Peyer's patch (tissue), 4 donors: ENCODE measurements at regions not wholly inside any gene's neighbourhood (a gene's known extent, or its start where the extent isn't known, plus 50 kb on each side); places are given as distances from the start of the nearest gene placed in this dataset.

Experiments
- DNase-seq, 3 donors: peaks; one replicate each; pipeline ENCODE4 v3.0.0-alpha.2; 2017 to 2019
- H3K27ac ChIP-seq, 4 donors: fragments of 200-600 bp; sonication (generic); one replicate each; pipeline ENCODE4 v1.5.1; 2016 to 2019
- H3K27me3 ChIP-seq, 2 donors: fragments of 200-600 bp; sonication (generic); one replicate each; pipeline ENCODE4 v1.5.1; 2019
- H3K36me3 ChIP-seq, 3 donors: fragments of 200-600 bp; sonication (generic); one replicate each; pipeline ENCODE4 v1.5.1; 2016 to 2019
- H3K4me1 ChIP-seq, 4 donors: fragments of 200-600 bp; sonication (generic); one replicate each; pipeline ENCODE4 v1.5.1; 2016 to 2019
- H3K4me3 ChIP-seq, 4 donors: fragments of 200-600 bp; sonication (generic); 1 replicate in 3 of 4; 2 replicates in 1 of 4; pipeline ENCODE4 v1.5.1; 2016 to 2019; ENCODE audit warnings: mild to moderate bottlenecking in 1 of 4
- H3K9me3 ChIP-seq, 4 donors: fragments of 200-600 bp; sonication (generic); one replicate each; pipeline ENCODE4 v1.5.1; 2016 to 2019; ENCODE audit warnings: mild to moderate bottlenecking in 1 of 4
- POLR2A ChIP-seq, 2 donors: fragments of 450-650 bp; IDR thresholded peaks; one replicate each; pipeline ENCODE4 v1.5.1; 2017; ENCODE audit warnings: antibody characterized with exemption in 2 of 2, mild to moderate bottlenecking in 2 of 2, moderate library complexity in 2 of 2
- TF ChIP-seq, protein P1 (sequence below), 6 experiments: fragments of 450-650 bp in 4 of 6; fragments of 200-600 bp in 2 of 6; sonication (generic) in 1 of 6; IDR thresholded peaks; one replicate each; pipeline ENCODE4 v1.5.1; 2017 to 2019; ENCODE audit warnings: antibody characterized with exemption in 6 of 6, mild to moderate bottlenecking in 3 of 6, moderate library complexity in 1 of 6

DNA sequence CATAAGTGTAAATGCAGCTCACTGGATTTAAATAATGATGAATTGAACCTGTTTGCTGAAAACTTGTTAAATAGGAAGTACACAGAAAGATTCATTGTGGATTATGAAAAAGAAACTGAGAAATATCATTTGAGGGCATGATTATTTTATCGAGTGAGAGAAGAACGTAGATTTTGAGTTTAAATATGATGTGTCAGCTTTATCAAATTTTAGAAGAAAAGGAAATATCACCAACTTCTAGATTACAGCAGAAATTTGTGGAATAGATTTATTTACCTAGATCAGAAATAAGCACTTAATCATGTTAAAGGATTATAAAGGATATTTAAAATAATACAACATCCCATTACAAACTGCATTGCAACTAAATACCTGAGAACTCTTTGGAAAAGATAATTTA is 315.5 kb downstream of the ZPLD1 start:
- no peak for DNase-seq
- TF ChIP-seq POLR2A (IDR thresholded peaks at IDR 0.05), result no peak
- TF ChIP-seq, protein P1, sequence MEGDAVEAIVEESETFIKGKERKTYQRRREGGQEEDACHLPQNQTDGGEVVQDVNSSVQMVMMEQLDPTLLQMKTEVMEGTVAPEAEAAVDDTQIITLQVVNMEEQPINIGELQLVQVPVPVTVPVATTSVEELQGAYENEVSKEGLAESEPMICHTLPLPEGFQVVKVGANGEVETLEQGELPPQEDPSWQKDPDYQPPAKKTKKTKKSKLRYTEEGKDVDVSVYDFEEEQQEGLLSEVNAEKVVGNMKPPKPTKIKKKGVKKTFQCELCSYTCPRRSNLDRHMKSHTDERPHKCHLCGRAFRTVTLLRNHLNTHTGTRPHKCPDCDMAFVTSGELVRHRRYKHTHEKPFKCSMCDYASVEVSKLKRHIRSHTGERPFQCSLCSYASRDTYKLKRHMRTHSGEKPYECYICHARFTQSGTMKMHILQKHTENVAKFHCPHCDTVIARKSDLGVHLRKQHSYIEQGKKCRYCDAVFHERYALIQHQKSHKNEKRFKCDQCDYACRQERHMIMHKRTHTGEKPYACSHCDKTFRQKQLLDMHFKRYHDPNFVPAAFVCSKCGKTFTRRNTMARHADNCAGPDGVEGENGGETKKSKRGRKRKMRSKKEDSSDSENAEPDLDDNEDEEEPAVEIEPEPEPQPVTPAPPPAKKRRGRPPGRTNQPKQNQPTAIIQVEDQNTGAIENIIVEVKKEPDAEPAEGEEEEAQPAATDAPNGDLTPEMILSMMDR (IDR thresholded peaks at IDR 0.05), result no peak
- H3K36me3 ChIP-seq, result no peaks in the 10 kb centered on the region

DNA sequence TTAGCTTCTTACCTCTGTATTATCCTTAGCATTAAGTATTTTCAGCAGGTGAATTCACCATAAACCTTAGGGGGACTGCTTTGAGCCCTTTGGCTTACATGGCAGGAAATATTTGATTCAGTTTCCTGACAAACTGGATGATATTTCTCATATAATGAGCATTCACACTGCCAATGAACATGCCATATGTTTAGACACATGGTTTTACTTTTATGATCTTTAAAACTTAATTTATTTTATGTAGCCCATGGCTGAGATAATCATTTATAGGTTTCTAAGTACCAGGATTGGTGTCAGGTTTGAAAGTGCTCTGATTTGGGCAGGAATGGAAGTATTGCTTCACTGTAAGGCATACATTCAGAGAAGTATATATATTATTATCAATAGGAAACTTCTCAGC is 319.1 kb downstream of the ZPLD1 start:
- no peak for DNase-seq
- Histone ChIP-seq H3K9me3 (no peaks in the 10 kb centered on the region), H3K4me3 (no peak overlapping the region), H3K27ac (no peak overlapping the region), H3K36me3 (no peaks in the 10 kb centered on the region), H3K4me1 (no peaks in the 10 kb centered on the region), H3K27me3 (no peaks in the 10 kb centered on the region)
- TF ChIP-seq POLR2A (IDR thresholded peaks at IDR 0.05), result no peak
- TF ChIP-seq, protein P1 (IDR thresholded peaks at IDR 0.05), result no peak

More for the DNA sequence above, 315.5 kb downstream of the ZPLD1 start:
- H3K4me3 ChIP-seq, result no peak overlapping the region
- no peaks in the 10 kb centered on the region for H3K4me1 ChIP-seq
- no peaks in the 10 kb centered on the region for H3K9me3 ChIP-seq
- no peaks in the 10 kb centered on the region for H3K27me3 ChIP-seq
- H3K27ac ChIP-seq, result no peak overlapping the region

DNA sequence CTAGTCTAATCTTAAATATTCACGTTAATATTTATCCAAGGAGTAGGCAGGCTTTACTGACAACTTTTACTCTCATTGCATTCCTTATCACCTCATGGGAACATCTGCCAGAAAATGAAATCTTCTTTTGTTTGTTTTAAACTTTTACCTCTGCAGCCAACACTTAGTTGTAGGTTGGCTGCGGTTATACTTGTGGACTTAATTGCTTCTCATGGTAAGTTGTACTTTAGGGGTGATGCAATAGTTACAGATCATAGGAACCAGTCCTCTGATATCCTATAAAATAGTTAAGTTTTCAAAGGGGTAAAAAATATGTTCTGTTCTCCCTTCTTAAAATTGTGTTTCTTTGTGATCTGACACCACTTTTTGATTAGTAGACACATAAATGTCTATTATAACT is 321.9 kb downstream of the ZPLD1 start:
- Histone ChIP-seq H3K27ac (no peak overlapping the region), H3K27me3 (no peaks in the 10 kb centered on the region), H3K9me3 (no peaks in the 10 kb centered on the region), H3K4me1 (no peaks in the 10 kb centered on the region), H3K4me3 (no peak overlapping the region), H3K36me3 (no peaks in the 10 kb centered on the region)
- TF ChIP-seq POLR2A (IDR thresholded peaks at IDR 0.05), result no peak
- DNase-seq, result no peak

DNA sequence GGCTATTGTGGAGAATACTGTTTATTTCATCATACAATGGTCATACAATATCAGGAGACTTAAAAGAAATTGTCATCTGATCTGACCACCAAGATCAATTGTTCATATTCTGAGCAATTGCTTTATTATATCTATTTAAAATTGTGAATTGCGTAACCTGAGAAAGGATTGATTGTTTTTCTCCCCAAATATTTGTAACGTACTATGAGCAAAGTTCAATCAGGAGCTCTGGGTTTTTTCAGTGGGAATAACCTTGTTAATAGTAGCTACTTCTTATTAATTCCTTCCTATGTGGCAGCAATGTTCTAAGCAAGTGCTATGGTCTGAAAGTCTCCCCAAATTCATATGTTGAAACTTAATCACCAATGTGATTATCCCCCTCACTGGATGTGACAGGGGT is 323.1 kb downstream of the ZPLD1 start:
- H3K9me3 ChIP-seq, result no peaks in the 10 kb centered on the region
- H3K27ac ChIP-seq, result no peak overlapping the region
- no peak overlapping the region for H3K4me3 ChIP-seq
- no peaks in the 10 kb centered on the region for H3K27me3 ChIP-seq
- TF ChIP-seq POLR2A (IDR thresholded peaks at IDR 0.05), result no peak
- TF ChIP-seq, protein P1 (IDR thresholded peaks at IDR 0.05), result no peak
- no peaks in the 10 kb centered on the region for H3K36me3 ChIP-seq
- no peak for DNase-seq
- H3K4me1 ChIP-seq, result no peaks in the 10 kb centered on the region

DNA sequence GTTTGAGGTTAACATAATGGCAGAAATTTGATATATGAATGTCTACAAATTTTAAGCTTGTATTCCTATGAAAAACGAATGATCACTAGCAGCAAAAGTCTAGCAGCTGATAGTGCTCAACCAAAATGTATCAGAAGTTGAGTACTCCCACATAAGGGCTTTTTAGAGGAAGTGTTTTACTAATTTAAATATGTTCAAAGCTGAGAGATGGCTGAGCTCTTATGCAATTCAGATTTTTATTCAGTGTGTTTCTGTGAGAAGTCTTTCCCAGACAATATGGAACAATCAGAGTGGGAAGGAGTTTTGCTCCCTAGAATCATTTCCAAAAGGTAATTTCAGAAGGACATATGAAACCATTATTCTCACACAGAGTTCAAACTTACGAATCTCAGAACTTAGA is 327.0 kb downstream of the ZPLD1 start:
- TF ChIP-seq, protein P1 (IDR thresholded peaks at IDR 0.05), result no peak
- TF ChIP-seq POLR2A (IDR thresholded peaks at IDR 0.05), result no peak
- Histone ChIP-seq H3K4me3 (no peak overlapping the region), H3K27ac (no peak overlapping the region), H3K9me3 (no peaks in the 10 kb centered on the region), H3K4me1 (no peaks in the 10 kb centered on the region), H3K27me3 (no peaks in the 10 kb centered on the region), H3K36me3 (no peaks in the 10 kb centered on the region)
- no peak for DNase-seq

DNA sequence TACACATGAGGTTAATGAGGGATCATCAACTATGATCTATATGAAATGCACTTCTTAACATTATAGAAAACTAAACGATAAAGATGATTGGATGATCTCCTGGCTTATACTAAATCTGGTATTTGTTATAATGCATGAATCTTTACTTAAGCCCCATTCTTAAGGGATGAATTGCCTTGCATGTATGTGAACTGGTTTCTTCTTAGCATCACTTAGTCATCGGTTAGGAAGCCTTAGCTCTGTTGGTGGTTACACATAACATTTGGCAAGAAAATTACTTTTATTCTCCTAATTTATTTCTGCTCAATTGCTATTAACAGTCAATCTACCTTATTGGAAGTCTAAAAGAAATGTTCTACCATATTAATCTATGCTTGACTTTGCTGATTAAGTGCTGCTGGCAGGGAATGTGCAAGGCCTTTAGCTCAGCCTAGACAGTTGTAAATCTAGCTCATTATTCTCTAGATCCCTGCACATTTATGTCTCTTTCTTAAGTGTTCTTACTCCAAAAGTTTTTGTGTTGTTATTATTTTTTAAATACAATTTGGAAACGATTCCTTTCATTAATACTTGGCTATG is 356.0 kb downstream of the ZPLD1 start:
- no peak for DNase-seq
- Histone ChIP-seq H3K27ac (no peak overlapping the region), H3K36me3 (no peaks in the 10 kb centered on the region), H3K4me3 (no peak overlapping the region), H3K4me1 (no peaks in the 10 kb centered on the region), H3K27me3 (no peaks in the 10 kb centered on the region), H3K9me3 (no peaks in the 10 kb centered on the region)
- no peak for TF ChIP-seq POLR2A (IDR thresholded peaks at IDR 0.05)
- TF ChIP-seq, protein P1 (IDR thresholded peaks at IDR 0.05), result no peak
